T-helper 17 cell (primary cell): ENCODE measurements at regions not wholly inside any gene's neighbourhood (a gene's known extent, or its start where the extent isn't known, plus 50 kb on each side); places are given as distances from the start of the nearest gene placed in this dataset.

Experiments
- ATAC-seq: fragments of 150-1000 bp; cut with Tn5 transposase; 2 replicates; pipeline ENCODE4 v1.10.0; 2021; ENCODE audit warnings: mild to moderate bottlenecking, moderate library complexity
- DNase-seq, 3 donors: peaks; one replicate each; pipeline versions ENCODE4 v3.0.0 to v3.0.0-alpha.2; 2020 to 2021
- H3K9me3 ChIP-seq: one replicate; pipeline ENCODE4 v1.7.0; 2013; ENCODE audit warnings: low read length, mild to moderate bottlenecking; ENCODE audit not compliant: control insufficient read depth, poor library complexity, severe bottlenecking
- H3K27ac Mint-ChIP-seq: one replicate; pipeline ENCODE4 v1.8.0; 2022; ENCODE audit warnings: mild to moderate bottlenecking, moderate library complexity, mixed read lengths
- H3K27me3 Mint-ChIP-seq: one replicate; pipeline ENCODE4 v1.8.0; 2022; ENCODE audit warnings: mixed read lengths
- H3K36me3 Mint-ChIP-seq: one replicate; pipeline ENCODE4 v1.8.0; 2022; ENCODE audit warnings: low read depth, mixed read lengths
- H3K4me1 Mint-ChIP-seq: one replicate; pipeline ENCODE4 v1.8.0; 2022; ENCODE audit warnings: mild to moderate bottlenecking, mixed read lengths
- H3K4me3 Mint-ChIP-seq: one replicate; pipeline ENCODE4 v1.8.0; 2022; ENCODE audit warnings: mild to moderate bottlenecking, moderate library complexity, mixed read lengths

GRCh38 chr6:121641158-121641557, 205.7 kb downstream of the GJA1 start:
- no peak overlapping the region for H3K4me3 Mint-ChIP-seq
- H3K36me3 Mint-ChIP-seq, result no peaks in the 10 kb centered on the region
- H3K27me3 Mint-ChIP-seq, result no peaks in the 10 kb centered on the region

GRCh38 chr6:121645100-121645745, 209.8 kb downstream of the GJA1 start:
- Mint-ChIP-seq H3K36me3 (no peaks in the 10 kb centered on the region), H3K4me3 (no peak overlapping the region), H3K27ac (no peak overlapping the region), H3K4me1 (no peaks in the 10 kb centered on the region), H3K27me3 (no peaks in the 10 kb centered on the region)
- no peak for ATAC-seq
- no peak for DNase-seq
- no peaks in the 10 kb centered on the region for H3K9me3 ChIP-seq

More at GRCh38 chr6:121641158-121641557, 205.7 kb downstream of the GJA1 start:
- Mint-ChIP-seq H3K4me1 (no peaks in the 10 kb centered on the region), H3K27ac (no peak overlapping the region)
- DNase-seq (no peak), ATAC-seq (no peak)
- no peaks in the 10 kb centered on the region for H3K9me3 ChIP-seq

DNA sequence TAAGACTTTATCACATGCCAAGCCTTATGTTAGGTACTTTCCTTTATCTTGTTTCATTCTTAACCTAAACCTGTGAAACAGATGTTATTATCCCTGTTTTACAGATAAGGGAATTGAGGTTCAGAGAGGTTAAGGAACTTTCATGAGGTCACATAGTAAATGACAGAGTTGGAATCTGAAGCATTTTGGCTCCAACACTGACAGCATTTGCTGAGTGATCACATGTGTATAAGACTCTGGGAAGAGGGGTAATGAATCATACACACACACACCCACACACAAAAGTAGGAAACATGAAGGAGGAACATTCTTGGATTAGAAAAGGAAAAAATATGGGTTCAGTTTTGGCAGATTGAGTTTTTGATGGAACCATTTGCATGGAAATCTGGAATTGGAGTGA, 212.5 kb downstream of the GJA1 start:
- Mint-ChIP-seq H3K27ac (no peak overlapping the region), H3K4me1 (no peaks in the 10 kb centered on the region), H3K27me3 (no peaks in the 10 kb centered on the region), H3K36me3 (no peaks in the 10 kb centered on the region), H3K4me3 (no peak overlapping the region)
- DNase-seq (no peak), ATAC-seq (no peak)
- H3K9me3 ChIP-seq, result no peaks in the 10 kb centered on the region

DNA sequence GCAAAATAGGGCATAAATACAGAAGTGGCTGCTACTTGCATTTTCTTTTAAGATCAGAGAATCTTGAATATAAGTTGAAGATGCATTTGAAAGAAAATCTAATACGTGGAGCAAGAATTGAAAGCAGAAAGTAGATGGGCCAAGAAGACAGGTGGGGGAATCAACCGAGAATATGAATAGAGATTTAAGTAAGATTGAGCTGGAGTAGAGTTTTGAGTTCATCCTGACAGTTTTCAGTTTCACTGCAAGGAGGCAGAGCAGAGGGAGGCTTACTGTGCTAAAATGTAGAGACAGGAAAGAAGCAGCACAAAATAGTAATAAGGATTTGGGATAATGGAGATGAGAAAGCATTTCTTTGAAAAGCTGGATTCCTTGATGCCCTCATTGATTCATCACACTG, 214.5 kb downstream of the GJA1 start:
- Mint-ChIP-seq H3K4me3 (no peak overlapping the region), H3K27me3 (no peaks in the 10 kb centered on the region), H3K4me1 (no peaks in the 10 kb centered on the region), H3K27ac (no peak overlapping the region), H3K36me3 (no peaks in the 10 kb centered on the region)
- DNase-seq, result no peak
- H3K9me3 ChIP-seq, result no peaks in the 10 kb centered on the region
- ATAC-seq, result no peak

- H3K9me3 ChIP-seq, result no peaks in the 10 kb centered on the region
- no peak overlapping the region for H3K4me3 Mint-ChIP-seq
- ATAC-seq (no peak), DNase-seq (no peak)
- H3K36me3 Mint-ChIP-seq, result no peaks in the 10 kb centered on the region
- no peaks in the 10 kb centered on the region for H3K27me3 Mint-ChIP-seq
- H3K4me1 Mint-ChIP-seq, result no peaks in the 10 kb centered on the region
- no peak overlapping the region for H3K27ac Mint-ChIP-seq
Observed at GRCh38 chr6:121651420-121651819, 216.0 kb downstream of the GJA1 start.

DNA sequence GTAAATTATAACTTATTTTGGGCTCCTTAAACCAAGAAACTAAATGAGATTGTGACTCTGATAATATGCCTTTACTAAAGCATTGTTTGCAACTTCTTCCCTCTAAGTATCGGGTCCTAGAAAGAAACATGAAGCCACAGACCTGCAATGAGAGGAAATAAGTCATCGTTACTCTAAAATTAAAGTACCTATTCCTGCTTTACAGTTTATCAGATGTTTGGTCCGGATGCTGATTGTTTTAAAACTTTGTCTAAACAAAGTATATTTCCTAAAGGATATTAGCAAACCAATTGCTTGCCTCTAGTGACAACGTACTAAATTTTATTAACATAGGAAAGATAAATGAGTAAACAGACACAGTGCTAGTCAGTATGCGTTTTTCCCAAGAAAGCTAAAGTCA, 216.8 kb downstream of the GJA1 start:
- no peaks in the 10 kb centered on the region for H3K9me3 ChIP-seq
- Mint-ChIP-seq H3K27me3 (no peaks in the 10 kb centered on the region), H3K4me3 (no peak overlapping the region), H3K27ac (no peak overlapping the region), H3K36me3 (no peaks in the 10 kb centered on the region), H3K4me1 (no peaks in the 10 kb centered on the region)
- DNase-seq, result no peak
- no peak for ATAC-seq

- no peak overlapping the region for H3K4me3 Mint-ChIP-seq
- H3K27me3 Mint-ChIP-seq, result no peaks in the 10 kb centered on the region
- H3K9me3 ChIP-seq, result no peaks in the 10 kb centered on the region
- H3K4me1 Mint-ChIP-seq, result no peaks in the 10 kb centered on the region
- H3K36me3 Mint-ChIP-seq, result no peaks in the 10 kb centered on the region
- H3K27ac Mint-ChIP-seq, result no peak overlapping the region
- DNase-seq (no peak), ATAC-seq (no peak)
Observed at GRCh38 chr6:121652726-121653623, 217.5 kb downstream of the GJA1 start.

GRCh38 chr6:121653624-121654008, 218.2 kb downstream of the GJA1 start:
- H3K27ac Mint-ChIP-seq, result no peak overlapping the region
- no peaks in the 10 kb centered on the region for H3K27me3 Mint-ChIP-seq
- no peaks in the 10 kb centered on the region for H3K9me3 ChIP-seq
- no peak for DNase-seq
- no peak overlapping the region for H3K4me3 Mint-ChIP-seq
- no peaks in the 10 kb centered on the region for H3K4me1 Mint-ChIP-seq
- ATAC-seq, result no peak
- no peaks in the 10 kb centered on the region for H3K36me3 Mint-ChIP-seq

- ATAC-seq, result no peak
Observed at GRCh38 chr6:121657972-121658371, 222.5 kb downstream of the GJA1 start.

DNA sequence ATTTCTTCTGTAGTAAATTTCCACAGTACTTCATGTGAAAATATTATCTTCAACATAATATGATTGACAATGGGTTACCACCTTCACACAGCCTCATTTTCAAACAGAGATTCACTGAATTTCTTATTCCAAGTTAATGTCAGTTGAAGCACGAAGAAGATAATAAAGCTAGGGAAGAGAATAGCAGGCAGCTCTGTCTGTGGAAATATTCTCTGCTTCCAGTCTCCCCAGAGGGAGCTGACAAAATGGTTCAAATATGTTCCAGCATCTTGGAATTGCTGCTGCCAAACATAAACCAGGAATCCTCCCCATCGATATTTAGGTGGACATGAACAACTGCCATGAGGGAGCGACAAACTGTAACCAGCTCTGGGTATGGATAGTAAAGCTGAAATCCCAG, 224.8 kb downstream of the GJA1 start:
- DNase-seq (no peak), ATAC-seq (no peak)
- no peaks in the 10 kb centered on the region for H3K27me3 Mint-ChIP-seq
- H3K4me3 Mint-ChIP-seq, result no peak overlapping the region
- no peak overlapping the region for H3K27ac Mint-ChIP-seq
- no peaks in the 10 kb centered on the region for H3K4me1 Mint-ChIP-seq
- H3K9me3 ChIP-seq, result no peaks in the 10 kb centered on the region
- H3K36me3 Mint-ChIP-seq, result no peaks in the 10 kb centered on the region

More at GRCh38 chr6:121657972-121658371, 222.5 kb downstream of the GJA1 start:
- H3K9me3 ChIP-seq, result no peaks in the 10 kb centered on the region
- no peak for DNase-seq
- H3K4me3 Mint-ChIP-seq, result no peak overlapping the region
- H3K4me1 Mint-ChIP-seq, result no peaks in the 10 kb centered on the region
- H3K36me3 Mint-ChIP-seq, result no peaks in the 10 kb centered on the region
- no peaks in the 10 kb centered on the region for H3K27me3 Mint-ChIP-seq
- no peak overlapping the region for H3K27ac Mint-ChIP-seq

- ATAC-seq (no peak), DNase-seq (no peak)
- Mint-ChIP-seq H3K4me1 (no peaks in the 10 kb centered on the region), H3K27ac (no peak overlapping the region), H3K36me3 (no peaks in the 10 kb centered on the region), H3K27me3 (no peaks in the 10 kb centered on the region), H3K4me3 (no peak overlapping the region)
- H3K9me3 ChIP-seq, result no peaks in the 10 kb centered on the region
Observed at GRCh38 chr6:121663292-121663810, 227.9 kb downstream of the GJA1 start.

DNA sequence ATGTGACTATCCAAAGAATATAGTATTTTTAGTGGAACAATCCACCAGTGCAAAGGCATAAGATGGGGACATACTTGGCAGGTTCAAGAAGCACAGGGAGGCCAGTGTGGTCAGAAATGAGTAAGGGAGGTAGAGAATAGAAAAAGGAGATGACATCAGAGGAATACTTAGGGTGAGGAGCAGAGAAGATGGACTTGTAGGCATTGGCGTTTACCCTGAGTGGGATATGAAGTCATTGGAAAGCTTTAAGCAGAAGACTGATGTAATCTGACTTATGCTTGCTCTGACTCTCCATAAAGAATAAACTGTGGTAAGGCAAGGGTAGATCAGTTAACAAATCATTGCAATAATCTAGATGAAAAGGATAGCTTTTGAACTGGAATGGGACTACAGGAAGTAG, 228.7 kb downstream of the GJA1 start:
- no peak overlapping the region for H3K27ac Mint-ChIP-seq
- no peak for ATAC-seq
- H3K27me3 Mint-ChIP-seq, result no peaks in the 10 kb centered on the region
- H3K36me3 Mint-ChIP-seq, result no peaks in the 10 kb centered on the region
- no peak overlapping the region for H3K4me3 Mint-ChIP-seq
- DNase-seq, result no peak
- no peaks in the 10 kb centered on the region for H3K9me3 ChIP-seq
- no peaks in the 10 kb centered on the region for H3K4me1 Mint-ChIP-seq

DNA sequence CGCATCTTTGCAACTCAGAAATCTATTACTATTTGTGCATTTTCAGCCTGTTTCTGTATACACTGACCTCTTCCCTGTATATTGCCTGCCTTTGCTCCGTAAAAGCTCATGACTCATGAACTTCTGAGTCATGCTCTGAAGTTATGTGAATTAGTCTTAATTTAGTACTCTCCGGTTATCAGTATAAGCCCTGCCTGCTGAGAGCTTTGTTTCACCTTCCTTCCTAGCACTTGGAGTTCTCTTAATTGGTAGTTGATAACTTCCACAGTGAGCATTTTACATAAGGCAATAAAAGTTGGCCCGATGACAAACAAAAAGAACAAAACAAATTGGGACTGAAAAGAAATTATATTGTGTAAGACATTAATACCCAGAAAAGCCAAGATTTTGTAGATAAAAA, 231.4 kb downstream of the GJA1 start:
- H3K4me3 Mint-ChIP-seq, result no peak overlapping the region
- no peaks in the 10 kb centered on the region for H3K36me3 Mint-ChIP-seq
- no peaks in the 10 kb centered on the region for H3K9me3 ChIP-seq
- no peaks in the 10 kb centered on the region for H3K27me3 Mint-ChIP-seq
- H3K27ac Mint-ChIP-seq, result no peak overlapping the region
- H3K4me1 Mint-ChIP-seq, result no peaks in the 10 kb centered on the region
- ATAC-seq (no peak), DNase-seq (no peak)
